ENCODE measurements at regions not wholly inside any gene's neighbourhood (a gene's known extent, or its start where the extent isn't known, plus 50 kb on each side); places are given as distances from the start of the nearest gene placed in this dataset.

- POLR2A ChIA-PET (ENCODE audit: unreplicated experiment) = no interaction called here
- no peaks in the 10 kb centered on the region for H3K27me3 ChIP-seq (ENCODE audit: insufficient read depth, low read depth)
- no peak overlapping the region for H2AFZ ChIP-seq
- no peak overlapping the region for H3K27ac ChIP-seq
- no peaks in the 10 kb centered on the region for H3K9me3 ChIP-seq (ENCODE audit: insufficient read depth, low read depth)
- no peaks in the 10 kb centered on the region for H3K4me1 ChIP-seq (replicated peaks; ENCODE audit: insufficient read depth)
- no peaks in the 10 kb centered on the region for H3K36me3 ChIP-seq (ENCODE audit: low read depth)
- BruUV-seq (replicated peaks) = no TSS peak
- H3F3A ChIP-seq (ENCODE audit: insufficient read depth, low read depth) = no peaks in the 10 kb centered on the region
- TF ChIP-seq EZH2 (IDR thresholded peaks at IDR 0.05; ENCODE audit: low read depth) = no peak
- no peak for TF ChIP-seq CTCF (conservative IDR thresholded peaks at IDR 0.05)
- H3K4me2 ChIP-seq = no peak overlapping the region
- CTCF ChIA-PET = no interaction called here
- no peaks in the 10 kb centered on the region for H3K9me2 ChIP-seq (ENCODE audit: insufficient read depth)
- no peak for DNase-seq
- intact Hi-C loops (cut with micrococcal nuclease; ENCODE audit: unreplicated experiment) = no loop called here
- H4K20me1 ChIP-seq (ENCODE audit: insufficient read depth) = no peaks in the 10 kb centered on the region
- no peaks in the 10 kb centered on the region for H3K79me2 ChIP-seq (ENCODE audit: low read depth)
- H3K4me3 ChIP-seq = no peak overlapping the region
Measured at GRCh38 chr9:73892335-73892734, 604.8 kb upstream of the RORB start.

- no peaks in the 10 kb centered on the region for H3K79me2 ChIP-seq (ENCODE audit: low read depth)
- no peaks in the 10 kb centered on the region for H4K20me1 ChIP-seq (ENCODE audit: insufficient read depth)
- no peaks in the 10 kb centered on the region for H3K4me1 ChIP-seq (replicated peaks; ENCODE audit: insufficient read depth)
- no peak overlapping the region for H2AFZ ChIP-seq
- no peak overlapping the region for H3K4me3 ChIP-seq
- H3K4me2 ChIP-seq = no peak overlapping the region
- intact Hi-C loops (cut with micrococcal nuclease; ENCODE audit: unreplicated experiment) = no loop called here
- H3K36me3 ChIP-seq (ENCODE audit: low read depth) = no peaks in the 10 kb centered on the region
- no peaks in the 10 kb centered on the region for H3K27me3 ChIP-seq (ENCODE audit: insufficient read depth, low read depth)
- POLR2A ChIA-PET (ENCODE audit: unreplicated experiment) = no interaction called here
- CTCF ChIA-PET = no interaction called here
- TF ChIP-seq EZH2 (IDR thresholded peaks at IDR 0.05; ENCODE audit: low read depth) (no peak), CTCF (conservative IDR thresholded peaks at IDR 0.05) (no peak)
- no peak overlapping the region for H3K27ac ChIP-seq
- no peaks in the 10 kb centered on the region for H3K9me2 ChIP-seq (ENCODE audit: insufficient read depth)
- no TSS peak for BruUV-seq (replicated peaks)
- no peaks in the 10 kb centered on the region for H3K9me3 ChIP-seq (ENCODE audit: insufficient read depth, low read depth)
- no peak for DNase-seq
- H3F3A ChIP-seq (ENCODE audit: insufficient read depth, low read depth) = no peaks in the 10 kb centered on the region
Measured at GRCh38 chr9:73893230-73893629, 603.9 kb upstream of the RORB start.

- Histone ChIP-seq H3K4me1 (replicated peaks; ENCODE audit: insufficient read depth) (no peaks in the 10 kb centered on the region), H3K4me3 (no peak overlapping the region), H3K9me3 (ENCODE audit: insufficient read depth, low read depth) (no peaks in the 10 kb centered on the region), H3K36me3 (ENCODE audit: low read depth) (no peaks in the 10 kb centered on the region), H3K27me3 (ENCODE audit: insufficient read depth, low read depth) (no peaks in the 10 kb centered on the region), H2AFZ (no peak overlapping the region), H3K9me2 (ENCODE audit: insufficient read depth) (no peaks in the 10 kb centered on the region), H3K79me2 (ENCODE audit: low read depth) (no peaks in the 10 kb centered on the region), H3K4me2 (no peak overlapping the region), H3K27ac (no peak overlapping the region), H3F3A (ENCODE audit: insufficient read depth, low read depth) (no peaks in the 10 kb centered on the region), H4K20me1 (ENCODE audit: insufficient read depth) (no peaks in the 10 kb centered on the region)
- intact Hi-C loops (cut with micrococcal nuclease; ENCODE audit: unreplicated experiment) = no loop called here
- no peak for TF ChIP-seq EZH2 (IDR thresholded peaks at IDR 0.05; ENCODE audit: low read depth)
- TF ChIP-seq CTCF (conservative IDR thresholded peaks at IDR 0.05) = no peak
- ChIA-PET POLR2A (ENCODE audit: unreplicated experiment) (no interaction called here), CTCF (no interaction called here)
- no TSS peak for BruUV-seq (replicated peaks)
- DNase-seq = no peak
Measured at GRCh38 chr9:73896061-73896460, 601.1 kb upstream of the RORB start.

All from PC-9 (cell line).